ENCODE measurements at regions not wholly inside any gene's neighbourhood (a gene's known extent, or its start where the extent isn't known, plus 50 kb on each side); places are given as distances from the start of the nearest gene placed in this dataset.

GRCh38 chr6:1175877-1176276, 136.0 kb upstream of the FOXQ1 start:
- TF ChIP-seq CTCF (IDR thresholded peaks at IDR 0.05; ENCODE audit: low read depth, low read length) (no peak), EZH2phosphoT487 (IDR thresholded peaks at IDR 0.05; ENCODE audit: low read depth) (no peak)
